Tibial nerve (tissue), 4 donors: ENCODE measurements at regions not wholly inside any gene's neighbourhood (a gene's known extent, or its start where the extent isn't known, plus 50 kb on each side); places are given as distances from the start of the nearest gene placed in this dataset.
"Not testable (repeated sequence)": the region's sequence is repeated elsewhere in the genome, so short reads cannot be mapped to it uniquely, and the experiment has no call there.

Experiments
- DNase-seq, 2 donors: peaks; one replicate each; pipeline ENCODE4 v3.0.0-alpha.2; 2019; ENCODE audit warnings: low spot score in 2 of 2
- H3K27ac ChIP-seq, 4 donors: fragments of 200-600 bp; sonication (generic) in 3 of 4; one replicate each; pipeline ENCODE4 v1.5.1; 2017 to 2019; ENCODE audit warnings: mild to moderate bottlenecking in 1 of 4
- H3K27me3 ChIP-seq, 2 donors: fragments of 200-600 bp; sonication (generic) in 1 of 2; one replicate each; pipeline versions ENCODE4 v1.5.1 to v1.6.0; 2017 to 2019
- H3K36me3 ChIP-seq, 3 donors: fragments of 200-600 bp; sonication (generic); one replicate each; pipeline ENCODE4 v1.5.1; 2018 to 2019
- H3K4me1 ChIP-seq, 4 donors: fragments of 200-600 bp; sonication (generic) in 3 of 4; one replicate each; pipeline ENCODE4 v1.5.1; 2017 to 2019
- H3K4me3 ChIP-seq, 4 donors: fragments of 200-600 bp; sonication (generic) in 3 of 4; one replicate each; pipeline ENCODE4 v1.5.1; 2017 to 2019; ENCODE audit warnings: mild to moderate bottlenecking in 1 of 4, moderate library complexity in 1 of 4
- H3K9me3 ChIP-seq, 4 donors: fragments of 200-600 bp; sonication (generic) in 3 of 4; one replicate each; pipeline ENCODE4 v1.5.1; 2017 to 2019
- EP300 ChIP-seq, 2 donors: sonication (generic); formaldehyde crosslinking; IDR thresholded peaks; one replicate each; pipeline ENCODE4 v1.6.1; 2017; ENCODE audit warnings: antibody characterized with exemption in 2 of 2, mild to moderate bottlenecking in 1 of 2
- POLR2A ChIP-seq, 2 donors: fragments of 450-650 bp; IDR thresholded peaks; one replicate each; pipeline ENCODE4 v1.6.1; 2017; ENCODE audit warnings: antibody characterized with exemption in 2 of 2, mild to moderate bottlenecking in 2 of 2, moderate library complexity in 2 of 2
- WGBS, 2 donors: methylation state at CpG; one replicate each; pipeline ENCODE4 v1.1.5; 2018; 5-methylcytosine and 5-hydroxymethylcytosine counted together
- TF ChIP-seq, protein P1 (sequence below), 5 experiments: fragments of 200-600 bp in 3 of 5; fragments of 450-650 bp in 2 of 5; sonication (generic) in 3 of 5; IDR thresholded peaks; one replicate each; pipeline ENCODE4 v1.5.1; 2016 to 2019; ENCODE audit warnings: antibody characterized with exemption in 5 of 5, mild to moderate bottlenecking in 3 of 5, moderate library complexity in 2 of 5

DNA sequence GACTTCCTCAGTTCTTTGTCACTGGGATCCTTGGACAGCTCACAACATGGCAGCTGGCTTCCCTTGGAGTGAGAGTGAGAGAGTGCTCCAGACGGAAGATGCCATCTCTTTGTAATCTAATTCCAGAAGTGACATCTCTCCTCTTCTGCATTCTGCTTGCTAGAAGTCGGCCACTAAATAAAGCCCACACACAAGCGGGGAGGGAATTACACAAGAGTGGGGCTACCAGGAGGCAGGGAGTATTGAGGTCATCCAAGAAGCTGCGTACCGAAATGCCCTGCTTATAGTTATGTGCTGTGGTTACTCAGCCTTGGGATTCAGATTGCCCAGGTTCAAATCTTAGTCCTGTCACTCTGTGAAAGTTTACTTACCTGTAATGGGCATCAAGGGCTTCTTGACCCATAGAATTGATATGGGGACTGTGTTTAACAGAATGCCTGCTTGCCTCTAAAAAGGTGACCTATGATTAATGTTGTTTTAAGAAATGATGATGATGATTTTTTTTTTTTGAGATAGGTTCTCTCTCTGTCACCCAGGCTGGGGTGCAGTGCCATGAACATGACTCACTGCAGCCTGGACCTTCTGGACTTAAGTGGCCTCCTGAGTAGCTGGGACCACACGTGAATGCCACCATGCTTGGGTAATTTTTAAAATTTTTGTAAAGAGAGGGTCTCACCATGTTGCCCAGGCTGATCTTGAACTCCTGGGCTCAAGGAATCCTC lies 120.9 kb upstream of the HS3ST2 start:
- H3K4me3 ChIP-seq, result no peak overlapping the region
- peaks cover 0 to 6% (median 0%) of the 10 kb centered on the region in 4 donors for H3K9me3 ChIP-seq
- no peak for DNase-seq
- TF ChIP-seq POLR2A (IDR thresholded peaks at IDR 0.05) (no peak), EP300 (IDR thresholded peaks at IDR 0.05) (no peak)
- TF ChIP-seq, protein P1, sequence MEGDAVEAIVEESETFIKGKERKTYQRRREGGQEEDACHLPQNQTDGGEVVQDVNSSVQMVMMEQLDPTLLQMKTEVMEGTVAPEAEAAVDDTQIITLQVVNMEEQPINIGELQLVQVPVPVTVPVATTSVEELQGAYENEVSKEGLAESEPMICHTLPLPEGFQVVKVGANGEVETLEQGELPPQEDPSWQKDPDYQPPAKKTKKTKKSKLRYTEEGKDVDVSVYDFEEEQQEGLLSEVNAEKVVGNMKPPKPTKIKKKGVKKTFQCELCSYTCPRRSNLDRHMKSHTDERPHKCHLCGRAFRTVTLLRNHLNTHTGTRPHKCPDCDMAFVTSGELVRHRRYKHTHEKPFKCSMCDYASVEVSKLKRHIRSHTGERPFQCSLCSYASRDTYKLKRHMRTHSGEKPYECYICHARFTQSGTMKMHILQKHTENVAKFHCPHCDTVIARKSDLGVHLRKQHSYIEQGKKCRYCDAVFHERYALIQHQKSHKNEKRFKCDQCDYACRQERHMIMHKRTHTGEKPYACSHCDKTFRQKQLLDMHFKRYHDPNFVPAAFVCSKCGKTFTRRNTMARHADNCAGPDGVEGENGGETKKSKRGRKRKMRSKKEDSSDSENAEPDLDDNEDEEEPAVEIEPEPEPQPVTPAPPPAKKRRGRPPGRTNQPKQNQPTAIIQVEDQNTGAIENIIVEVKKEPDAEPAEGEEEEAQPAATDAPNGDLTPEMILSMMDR (IDR thresholded peaks at IDR 0.05), result no peak
- H3K27me3 ChIP-seq, result no peaks in the 10 kb centered on the region
- peaks cover 0 to 5% (median 0%) of the 10 kb centered on the region in 4 donors for H3K4me1 ChIP-seq
- WGBS, 2 donors, result 78 to 80% methylated on average over 6 of the region's 6 CpGs
- H3K36me3 ChIP-seq, result no peaks in the 10 kb centered on the region
- H3K27ac ChIP-seq, result no peak overlapping the region

- Histone ChIP-seq H3K9me3 (peaks cover 0 to 6% (median 0%) of the 10 kb centered on the region in 4 donors), H3K27ac (peak overlapping the region in 1 of 4 donors; percentile 66), H3K27me3 (no peaks in the 10 kb centered on the region), H3K4me3 (no peak overlapping the region), H3K36me3 (no peaks in the 10 kb centered on the region), H3K4me1 (peaks cover 0 to 5% (median 0%) of the 10 kb centered on the region in 4 donors)
- WGBS, 2 donors, result 79 to 81% methylated on average over 8 of the region's 8 CpGs
- TF ChIP-seq, protein P1 (IDR thresholded peaks at IDR 0.05), result no peak
- TF ChIP-seq EP300 (IDR thresholded peaks at IDR 0.05) (no peak), POLR2A (IDR thresholded peaks at IDR 0.05) (no peak)
- no peak for DNase-seq
These were observed 120.2 kb upstream of the HS3ST2 start for GRCh38 chr16:22693638-22694340.

DNA sequence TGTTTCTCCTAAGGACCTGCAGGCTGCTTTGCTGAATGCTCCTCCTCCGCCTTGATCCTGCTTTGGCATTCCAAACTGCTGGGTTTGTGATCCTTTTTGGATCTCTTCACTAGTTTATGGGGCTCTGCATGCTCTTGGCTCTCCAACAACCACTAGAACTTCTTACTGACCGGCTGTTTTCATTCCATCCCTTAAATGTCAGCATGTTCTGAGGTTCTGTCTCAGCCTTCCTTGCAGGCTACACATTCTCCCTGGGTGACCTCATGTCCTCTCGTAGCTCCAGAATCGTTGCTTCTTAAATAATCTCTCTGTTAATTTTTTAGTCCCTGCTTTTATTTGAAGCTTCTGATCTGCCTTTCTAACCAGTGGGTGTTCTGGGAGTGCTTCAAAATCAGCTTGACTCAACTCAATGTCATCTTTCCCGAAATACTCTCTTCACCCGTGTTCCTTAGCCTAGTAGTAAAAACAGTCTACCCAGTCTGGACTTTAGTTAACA lies 119.0 kb upstream of the HS3ST2 start:
- 44 to 46% methylated on average over 6 of the region's 6 CpGs for whole genome bisulfite sequencing, 2 donors
- Histone ChIP-seq H3K27ac (peak overlapping the region in 3 of 4 donors; percentile 2 to 66 (median 13)), H3K4me3 (no peak overlapping the region), H3K9me3 (no peaks in the 10 kb centered on the region), H3K4me1 (peaks cover 0 to 5% (median 0%) of the 10 kb centered on the region in 4 donors), H3K36me3 (no peaks in the 10 kb centered on the region), H3K27me3 (no peaks in the 10 kb centered on the region)
- no peak for TF ChIP-seq POLR2A (IDR thresholded peaks at IDR 0.05)
- TF ChIP-seq EP300 (IDR thresholded peaks at IDR 0.05), result no peak
- TF ChIP-seq, protein P1 (IDR thresholded peaks at IDR 0.05), result no peak
- DNase-seq, result no peak

- WGBS, 2 donors, result 89 to 92% methylated on average over 7 of the region's 7 CpGs
- H3K9me3 ChIP-seq, H3K36me3 ChIP-seq, H3K4me1 ChIP-seq, H3K27me3 ChIP-seq, H3K4me3 ChIP-seq, DNase-seq: not testable (repeated sequence)
- peak overlapping the region in 2 of 4 donors; percentile 13 to 66 for H3K27ac ChIP-seq
These were observed 118.2 kb upstream of the HS3ST2 start for GRCh38 chr16:22695773-22696172.

DNA sequence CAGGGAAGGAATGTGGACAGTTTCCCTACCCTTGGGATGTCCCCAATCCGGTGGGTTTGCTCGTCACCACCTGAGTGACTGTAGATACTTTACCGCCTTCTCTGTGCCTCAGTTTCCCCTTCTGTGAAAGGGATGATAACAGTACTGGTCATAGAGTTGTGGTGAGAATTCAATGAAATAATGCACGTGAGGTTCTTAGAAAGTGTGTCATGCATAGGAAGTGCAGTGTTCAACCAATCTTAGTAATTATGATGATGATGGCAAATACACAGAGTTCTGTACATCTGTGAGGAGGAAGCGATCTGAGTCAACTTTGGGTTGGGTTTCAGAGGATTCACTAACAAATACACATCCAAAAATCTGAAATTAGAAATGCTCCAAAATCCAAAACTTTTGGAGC lies 114.6 kb upstream of the HS3ST2 start:
- Histone ChIP-seq H3K27me3 (no peaks in the 10 kb centered on the region), H3K4me3 (no peak overlapping the region), H3K9me3 (peaks cover 0 to 4% (median 0%) of the 10 kb centered on the region in 4 donors), H3K4me1 (peaks cover 0 to 5% (median 0%) of the 10 kb centered on the region in 4 donors), H3K36me3 (no peaks in the 10 kb centered on the region), H3K27ac (no peak overlapping the region)
- 81 to 85% methylated on average over 5 of the region's 5 CpGs for WGBS, 2 donors
- no peak for DNase-seq
- TF ChIP-seq POLR2A (IDR thresholded peaks at IDR 0.05) (no peak), EP300 (IDR thresholded peaks at IDR 0.05) (no peak)
- TF ChIP-seq, protein P1 (IDR thresholded peaks at IDR 0.05), result no peak
